Stimulated activated CD8-positive, alpha-beta memory T cell treated with anti-CD3 and anti-CD28 coated beads, Interleukin-2, amount 100 ng/mL, for 48 hours (primary cell): ENCODE measurements at regions not wholly inside any gene's neighbourhood (a gene's known extent, or its start where the extent isn't known, plus 50 kb on each side); places are given as distances from the start of the nearest gene placed in this dataset.
"Not testable (repeated sequence)": the region's sequence is repeated elsewhere in the genome, so short reads cannot be mapped to it uniquely, and the experiment has no call there.

Experiments used
- DNase-seq, 2 donors: peaks; one replicate each; pipeline ENCODE4 v3.0.0-alpha.2; 2020; ENCODE audit warnings: low read depth in 2 of 2

DNA sequence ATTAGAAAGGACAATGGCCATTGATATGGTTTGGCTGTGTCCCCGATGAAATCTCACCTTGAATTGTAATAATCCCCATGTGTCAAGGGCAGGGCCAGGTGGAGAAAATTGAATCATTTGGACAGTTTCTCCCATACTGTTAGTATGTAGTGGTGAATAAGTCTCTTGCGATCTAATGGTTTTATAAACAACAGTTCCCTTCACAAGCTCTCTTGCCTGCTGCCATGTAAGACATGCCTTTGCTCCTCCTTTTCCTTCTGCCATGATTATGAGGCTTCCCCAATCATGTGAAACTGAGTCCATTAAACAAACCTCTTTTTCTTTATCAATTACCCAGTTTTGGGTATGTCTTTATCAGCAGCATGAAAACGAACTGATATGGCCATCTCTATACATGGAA, 302.7 kb downstream of the SFMBT2 start:
- DNase-seq: no peak

DNA sequence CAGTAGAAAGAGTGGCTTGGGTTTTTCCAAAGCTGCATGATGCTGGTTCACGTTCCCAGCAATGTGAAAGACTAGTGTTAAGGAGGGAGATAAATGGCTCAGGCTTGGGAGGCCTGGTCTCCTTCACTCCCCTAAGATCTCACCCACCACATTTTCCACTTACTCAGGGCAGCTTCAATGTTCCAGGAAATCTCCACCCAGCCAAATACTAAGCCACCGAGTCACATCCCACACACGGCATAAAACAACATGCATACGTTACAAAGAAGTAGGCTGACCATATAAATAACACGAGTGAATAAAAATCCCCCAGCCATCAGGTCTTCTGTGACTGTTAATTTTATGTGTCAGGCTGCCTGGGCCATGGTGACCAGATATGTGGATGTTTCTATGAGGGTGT, 303.5 kb downstream of the SFMBT2 start:
- no peak for DNase-seq

DNA sequence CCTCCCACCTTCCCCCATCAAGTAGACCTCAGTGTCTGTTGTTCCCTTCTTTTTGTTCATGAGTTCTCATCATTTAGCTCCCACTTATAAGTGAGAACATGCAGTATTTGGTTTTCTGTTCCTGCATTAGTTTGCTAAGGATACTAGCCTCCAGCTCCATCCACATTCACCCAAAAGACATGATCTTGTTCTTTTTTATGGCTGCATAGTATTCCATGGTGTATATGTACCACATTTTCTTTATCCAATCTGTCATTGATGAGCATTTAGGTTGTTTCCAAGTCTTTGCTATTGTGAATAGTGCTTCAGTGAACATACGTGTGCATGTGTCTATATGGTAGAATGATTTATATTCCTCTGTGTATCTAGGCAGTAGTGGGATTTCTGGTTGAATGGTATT, 306.5 kb downstream of the SFMBT2 start:
- not testable (repeated sequence) for DNase-seq

DNA sequence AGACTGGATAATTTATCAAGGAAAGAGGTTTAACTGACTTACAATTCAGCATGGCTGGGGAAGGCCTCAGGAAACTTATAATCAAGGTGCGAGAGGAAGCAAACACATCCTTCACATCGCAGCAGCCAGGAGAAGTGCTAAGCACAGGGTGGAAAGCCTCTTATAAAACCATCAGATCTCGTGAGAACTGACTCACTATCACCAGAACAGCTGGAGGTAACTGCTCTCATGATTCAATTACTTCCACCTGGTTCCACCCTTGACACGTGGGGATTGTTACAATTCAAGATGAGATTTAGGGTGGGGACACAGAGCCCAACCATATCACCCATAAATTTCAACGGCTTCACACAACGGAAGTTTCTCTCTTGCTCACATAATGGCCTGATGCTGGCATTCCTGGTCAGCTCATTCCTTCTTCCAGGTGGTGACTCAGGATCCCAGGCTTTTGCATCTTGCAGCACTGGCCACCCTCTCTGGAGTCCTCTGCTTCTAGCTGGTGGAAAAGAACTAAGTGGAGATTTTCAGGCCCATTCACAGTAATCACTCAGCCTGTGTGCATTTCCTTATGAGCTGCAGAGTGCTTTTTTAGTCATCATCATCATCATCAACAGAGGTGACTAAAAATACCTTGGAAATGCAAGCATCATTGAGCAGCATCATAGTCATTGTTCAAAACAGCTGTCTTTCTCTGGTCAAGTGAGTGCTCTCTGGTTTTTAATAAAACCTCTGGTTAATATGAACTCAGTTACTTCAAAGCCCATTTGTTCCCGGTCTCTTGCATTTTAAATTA, 308.1 kb downstream of the SFMBT2 start:
- DNase-seq: no peak

DNA sequence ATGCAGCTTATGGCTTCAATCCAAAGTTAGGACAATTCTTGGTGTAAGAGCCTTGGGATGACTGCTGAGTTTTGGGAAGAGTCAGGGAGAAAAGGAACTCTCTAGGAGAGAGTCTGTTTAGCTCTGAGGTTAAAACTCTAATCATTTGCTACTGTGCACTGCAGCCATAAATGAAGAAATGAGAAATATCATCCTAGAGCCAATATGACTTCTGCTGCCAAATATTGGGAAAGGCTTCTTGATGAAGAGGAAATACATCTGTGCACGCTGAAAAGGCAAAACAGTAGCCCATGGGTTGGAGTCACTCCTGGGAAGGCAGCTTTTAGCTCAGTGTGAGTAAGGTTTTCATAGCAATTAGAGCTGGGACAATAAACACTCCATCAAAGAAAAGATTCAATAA, 308.8 kb downstream of the SFMBT2 start:
- no peak for DNase-seq

DNA sequence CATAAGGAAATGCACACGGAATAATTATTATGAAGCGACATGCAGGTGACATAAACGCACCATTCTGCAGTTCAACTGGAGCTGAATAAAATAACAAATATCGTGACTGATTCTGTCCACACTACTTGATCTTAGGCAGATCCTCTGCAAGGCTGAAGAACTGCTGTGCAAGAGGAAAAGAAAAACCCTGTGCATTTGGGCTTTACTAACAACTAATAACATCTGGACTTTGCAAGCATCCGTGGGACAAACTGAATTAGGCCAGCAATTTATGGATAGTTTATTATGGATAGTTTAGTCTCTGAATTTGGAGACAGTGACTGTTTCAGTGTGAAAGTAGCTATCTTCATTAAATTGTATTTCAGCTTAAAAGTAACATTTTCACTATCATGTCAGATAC, 309.4 kb downstream of the SFMBT2 start:
- DNase-seq: no peak

DNA sequence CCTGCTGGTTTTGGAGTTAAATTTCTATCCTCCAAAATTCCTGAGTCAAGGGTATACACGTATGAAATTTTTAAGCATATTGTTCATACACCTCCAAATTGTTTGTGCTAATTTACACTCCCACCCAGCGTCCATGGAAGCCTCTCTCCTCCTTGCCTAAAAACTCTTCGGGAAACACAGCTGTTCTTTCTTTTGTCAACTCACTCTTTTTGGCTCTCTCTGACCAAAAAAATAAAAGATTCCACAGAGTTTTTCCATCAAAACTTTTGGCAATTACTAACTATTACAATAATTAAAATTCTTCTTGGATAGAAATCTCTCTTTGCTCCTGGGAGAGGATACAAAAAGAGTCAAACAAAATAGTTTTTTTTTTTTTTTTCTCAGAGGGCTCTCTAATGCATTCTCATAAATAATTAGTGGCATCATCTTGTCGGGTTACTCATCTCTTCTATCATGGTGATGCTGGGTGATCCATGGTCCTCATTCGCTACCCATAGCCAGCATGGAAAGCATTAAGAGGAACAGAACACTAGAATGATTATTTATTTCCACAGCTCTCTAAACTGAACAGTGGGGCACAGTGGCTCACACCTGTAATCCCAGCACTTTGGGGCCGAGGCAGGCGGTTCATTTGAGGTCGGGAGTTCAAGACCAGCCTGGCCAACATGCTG, 310.7 kb downstream of the SFMBT2 start:
- no peak for DNase-seq

DNA sequence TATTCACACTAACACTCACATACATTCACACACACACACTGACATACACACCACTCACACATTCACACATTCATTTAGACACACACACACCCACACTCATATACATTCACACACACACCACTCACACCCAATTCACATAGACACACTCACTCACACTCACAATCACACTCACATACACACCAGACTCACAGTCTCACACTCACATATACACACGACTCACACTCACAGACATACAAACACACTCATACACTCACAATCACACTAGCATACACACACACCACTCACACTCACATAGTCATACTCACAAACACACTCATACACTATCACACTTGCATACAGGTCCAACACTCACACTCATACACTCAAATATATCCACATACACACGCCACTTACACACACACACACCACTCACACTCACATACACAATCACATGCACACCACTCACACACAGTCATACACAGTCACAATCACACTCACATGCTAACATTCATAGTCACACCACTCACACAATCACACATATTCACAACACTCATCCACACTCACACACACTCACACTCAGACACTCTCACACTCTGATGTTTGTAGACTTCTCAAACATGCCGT, 312.6 kb downstream of the SFMBT2 start:
- no peak for DNase-seq

DNA sequence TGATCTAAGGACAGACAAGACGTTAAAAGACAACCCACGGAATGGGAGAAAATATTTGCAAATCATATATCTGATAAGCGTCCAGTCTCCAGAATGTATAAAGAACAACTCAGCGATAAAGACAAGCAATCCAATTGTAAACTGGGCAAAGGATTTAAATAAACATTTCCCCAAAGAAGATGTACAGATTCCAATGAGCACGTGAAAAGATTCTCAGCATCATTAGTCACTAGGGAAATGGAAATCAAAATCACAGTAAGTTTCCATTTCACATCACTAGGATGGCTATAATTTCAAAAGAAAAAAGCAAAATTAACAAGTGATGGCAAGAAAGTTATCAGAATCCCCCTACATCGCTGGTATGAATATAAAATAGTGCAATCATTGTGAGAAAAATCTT, 316.1 kb downstream of the SFMBT2 start:
- no peak for DNase-seq

DNA sequence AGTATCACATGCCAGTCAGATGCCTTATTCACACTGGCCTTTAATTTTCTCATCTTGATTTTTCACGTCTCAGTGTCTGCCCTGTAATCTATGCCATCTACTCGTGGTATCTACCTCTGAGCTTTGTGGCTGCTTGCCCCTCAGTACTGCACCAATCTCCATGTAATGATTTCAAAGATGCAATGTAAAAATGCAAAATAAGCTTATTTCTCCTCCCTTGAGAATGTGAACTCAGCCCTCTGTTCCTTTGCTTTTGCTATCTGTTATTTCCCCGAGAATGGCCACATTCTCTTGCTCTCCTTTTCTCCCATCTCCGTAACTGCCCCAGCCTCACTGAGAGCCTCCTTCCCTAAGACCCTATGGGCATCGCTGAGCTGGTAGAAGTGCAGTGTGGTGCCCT, 317.5 kb downstream of the SFMBT2 start:
- no peak for DNase-seq

DNA sequence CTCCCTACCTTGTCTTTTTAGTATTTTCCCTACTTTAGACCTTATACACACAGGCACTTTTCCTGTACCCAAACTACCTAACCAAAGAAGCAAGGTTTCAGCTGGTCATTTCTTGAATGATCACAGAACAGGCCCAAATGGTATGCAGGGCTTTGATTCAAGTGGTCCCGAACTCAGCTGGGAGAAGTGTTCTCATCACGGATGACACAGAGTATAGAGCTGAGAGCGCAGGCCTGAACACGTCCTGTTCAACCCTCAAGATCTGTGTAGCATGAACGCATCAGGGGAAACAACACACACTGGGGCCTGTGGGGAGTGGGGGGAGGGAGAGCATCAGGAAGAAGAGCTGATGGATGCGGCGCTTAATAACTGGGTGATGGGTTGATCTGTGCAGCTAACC, 318.2 kb downstream of the SFMBT2 start:
- no peak for DNase-seq

DNA sequence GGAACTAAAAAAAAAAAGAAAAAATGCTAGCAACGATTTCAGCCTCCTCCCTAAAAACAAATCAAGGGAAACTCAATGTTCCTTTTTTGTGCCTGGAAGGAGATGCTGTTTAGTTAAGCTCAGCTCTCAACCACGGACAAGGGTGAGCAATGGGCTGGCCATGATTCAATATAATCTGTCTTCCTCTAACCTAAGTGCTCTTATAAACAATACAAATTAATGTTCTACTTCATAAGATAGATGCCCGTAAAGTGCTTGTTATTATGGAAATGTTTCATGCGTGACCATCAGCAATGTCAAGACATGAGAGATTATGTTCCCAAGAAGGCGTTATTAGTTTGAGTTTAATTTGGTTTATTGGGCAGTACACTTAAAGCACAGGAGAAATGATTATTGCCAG, 320.3 kb downstream of the SFMBT2 start:
- no peak for DNase-seq

DNA sequence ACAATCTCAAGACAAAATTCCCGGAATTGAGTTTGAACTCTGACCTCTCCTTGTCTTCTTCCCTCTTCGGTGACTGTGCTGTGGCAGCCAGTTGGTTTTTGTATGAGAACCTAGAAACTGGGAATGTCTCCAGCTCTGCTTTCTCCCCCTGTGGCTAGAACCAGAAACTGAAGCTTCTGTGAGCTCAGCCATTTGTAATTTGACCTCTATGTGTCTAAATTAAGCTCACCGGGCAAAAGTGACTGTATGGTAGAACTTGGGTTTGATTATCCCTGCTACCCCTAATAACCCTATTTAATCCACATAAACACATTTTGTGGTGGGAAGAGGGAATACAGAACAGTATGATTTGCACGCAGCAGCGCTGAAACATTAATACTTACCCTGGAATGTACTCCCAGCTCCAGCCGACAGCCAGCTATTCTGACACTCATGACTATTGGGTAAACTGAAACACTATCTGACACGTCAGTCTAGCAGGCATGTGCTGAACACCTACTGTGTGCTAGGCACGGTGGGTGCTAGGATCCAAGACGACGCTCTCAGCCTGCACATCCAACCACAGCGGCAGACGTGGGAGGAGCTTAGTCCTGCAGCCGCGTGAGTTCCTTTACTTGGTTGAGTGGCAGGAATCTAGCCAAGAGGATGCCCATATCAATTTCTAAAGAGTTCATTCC, 324.8 kb downstream of the SFMBT2 start:
- DNase-seq: no peak

DNA sequence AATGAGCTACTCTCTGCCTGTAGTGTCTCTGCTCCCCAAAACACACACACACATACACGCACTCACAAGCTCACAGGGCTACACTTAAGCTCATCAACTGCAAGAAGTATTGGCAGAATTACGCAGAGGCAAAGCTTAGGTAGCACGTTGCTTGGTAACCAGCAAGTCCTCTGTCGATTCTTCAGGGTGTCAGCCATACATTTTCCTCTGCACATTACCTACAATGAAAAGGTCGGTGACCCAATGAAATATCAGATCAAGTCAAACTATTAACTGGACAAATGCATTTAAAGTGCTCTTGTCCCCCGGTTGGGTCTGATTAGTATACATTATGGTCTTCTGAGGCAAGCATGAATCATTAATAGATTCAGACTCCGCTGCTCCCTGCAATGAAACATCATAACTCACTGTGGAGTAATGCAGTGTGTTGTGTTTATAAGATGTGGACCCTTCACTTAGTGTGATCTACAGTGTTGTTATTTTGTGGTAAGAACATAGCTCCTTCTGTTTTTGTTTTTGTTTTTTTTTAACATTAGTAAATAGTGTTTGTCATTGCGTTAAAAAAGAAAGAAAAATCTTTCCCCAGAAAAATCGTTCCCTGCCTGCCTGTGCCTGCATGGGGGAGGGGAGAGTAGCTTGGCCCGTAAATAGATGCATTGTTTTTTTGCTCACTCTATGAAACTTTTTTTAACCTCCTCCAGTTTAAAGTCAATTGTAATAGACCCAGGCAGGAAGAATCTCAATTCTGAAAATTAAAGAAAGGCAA, 325.5 kb downstream of the SFMBT2 start:
- no peak for DNase-seq

DNA sequence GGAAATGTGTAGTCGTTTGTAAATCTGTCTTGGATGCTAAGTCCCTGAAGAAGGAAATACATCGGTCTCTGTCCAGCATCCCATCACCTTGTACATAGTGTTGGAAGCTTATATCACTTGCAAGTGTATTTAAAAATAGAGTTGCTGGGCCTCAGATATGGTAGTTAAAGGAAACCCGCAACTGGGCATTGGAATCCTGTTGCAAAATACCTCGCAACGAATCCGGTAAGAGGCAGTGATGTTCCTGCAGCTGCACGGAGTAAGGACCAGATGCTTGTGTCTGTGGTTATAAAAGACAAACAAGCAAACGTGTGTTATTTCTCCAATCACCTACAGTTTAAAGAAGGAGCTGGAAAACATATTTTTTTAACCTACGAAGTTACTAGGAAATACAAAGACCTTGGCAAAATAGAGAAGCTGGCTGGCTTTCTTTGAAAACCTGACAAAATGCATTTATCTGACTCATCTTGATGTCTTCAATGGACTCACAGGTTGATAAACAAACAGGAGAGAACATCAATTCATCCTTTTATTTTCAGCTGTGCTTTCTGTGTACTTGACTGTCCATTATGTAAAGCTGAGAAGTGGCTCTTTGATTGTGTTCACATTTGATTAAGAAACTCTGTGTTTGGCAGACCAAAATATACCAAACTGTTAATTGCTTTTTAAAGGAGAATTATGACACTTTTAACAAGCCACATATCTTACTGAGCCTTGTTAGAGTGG, 326.4 kb downstream of the SFMBT2 start:
- DNase-seq: no peak

DNA sequence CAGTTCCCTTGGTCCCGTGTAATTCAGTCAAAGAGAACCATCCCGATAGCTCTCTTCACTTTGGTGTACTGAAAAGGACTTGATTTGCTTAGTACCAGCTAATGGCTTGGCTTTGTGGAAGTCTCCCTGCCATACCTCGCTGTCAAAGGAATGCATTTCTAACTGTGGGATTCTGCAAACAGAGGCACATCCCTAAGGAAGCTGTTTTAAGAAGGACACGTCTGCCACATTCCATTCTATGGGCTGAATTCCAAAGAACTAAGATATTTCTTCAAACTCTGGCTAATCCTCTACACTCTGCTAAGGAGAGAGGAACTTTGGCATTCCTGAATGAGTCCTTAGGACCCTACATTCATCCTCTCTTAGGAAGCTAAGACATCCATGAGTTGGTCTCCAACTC, 327.9 kb downstream of the SFMBT2 start:
- no peak for DNase-seq

DNA sequence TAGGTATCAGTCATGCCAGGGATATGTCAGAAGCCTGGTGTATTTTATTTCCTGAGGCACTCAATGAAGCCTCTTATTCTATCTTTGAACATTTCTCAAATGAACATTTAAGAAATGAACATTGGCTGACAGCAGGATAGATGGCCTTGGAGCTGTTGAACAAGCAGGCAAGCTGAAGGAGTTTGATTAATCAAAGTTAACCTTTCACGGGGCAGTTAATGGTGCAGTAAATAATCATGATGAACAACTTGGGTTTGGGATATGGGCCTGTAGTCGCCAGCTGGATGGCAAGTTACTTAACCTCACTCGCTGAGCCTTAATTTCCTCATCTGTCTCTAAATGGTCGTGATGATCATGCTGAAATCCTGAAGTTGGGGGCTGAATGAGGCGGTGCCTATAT, 333.0 kb downstream of the SFMBT2 start:
- no peak for DNase-seq

DNA sequence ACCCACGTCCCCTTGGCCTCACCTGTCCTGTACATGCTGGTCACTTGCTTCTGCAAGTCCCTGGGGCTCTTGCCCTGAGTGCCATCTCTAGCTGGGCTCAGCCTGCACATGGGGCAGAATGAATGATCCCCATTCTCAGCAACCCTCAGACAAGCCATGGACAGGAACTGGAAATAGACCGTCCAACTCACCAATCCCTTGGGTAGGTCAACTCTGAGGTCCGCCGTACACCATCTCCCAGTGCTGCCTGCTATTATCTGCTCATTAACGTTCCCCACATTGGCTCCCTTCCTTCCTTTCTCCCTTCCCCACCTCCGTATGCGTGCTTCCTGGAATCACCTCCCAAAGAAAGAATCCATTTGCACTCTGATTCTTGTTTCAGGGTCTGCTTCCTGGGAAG, 335.0 kb downstream of the SFMBT2 start:
- no peak for DNase-seq

DNA sequence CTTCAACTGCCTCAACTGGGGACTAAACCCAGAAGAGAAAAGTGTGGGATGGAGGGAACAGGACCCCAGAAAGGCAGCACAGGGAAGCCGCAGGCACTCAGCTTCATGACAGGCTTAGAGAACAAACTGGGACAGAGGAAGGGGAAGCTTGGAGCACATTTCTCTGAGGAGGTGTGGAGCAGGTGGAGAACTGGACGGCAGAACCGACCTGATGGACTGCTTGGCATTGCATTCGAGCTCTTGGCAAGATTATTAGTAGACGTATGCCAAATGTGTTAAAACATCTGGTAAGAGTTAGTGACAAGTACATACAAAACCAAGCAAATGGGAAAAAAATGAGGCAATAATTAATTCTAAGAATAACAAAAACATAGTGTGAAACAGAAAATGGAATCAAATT, 335.7 kb downstream of the SFMBT2 start:
- no peak for DNase-seq

DNA sequence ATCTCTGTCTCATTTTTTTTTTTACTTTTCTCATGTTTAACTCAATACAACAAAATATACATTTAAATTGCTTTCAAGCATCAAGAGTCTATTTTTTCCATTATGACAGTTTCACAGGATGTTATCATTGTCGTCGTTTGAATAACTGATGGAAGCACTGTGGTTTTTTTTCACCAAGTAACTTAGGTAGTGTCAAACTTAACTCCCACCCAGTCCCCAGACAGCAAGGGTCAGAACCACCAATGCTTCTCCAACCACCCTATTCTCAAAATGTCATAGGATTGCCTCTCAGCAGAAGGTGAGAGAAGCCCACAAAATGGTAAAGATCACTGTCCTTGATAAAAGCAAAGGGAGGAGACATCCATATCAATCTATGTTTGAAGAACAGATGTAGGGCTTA, 339.4 kb downstream of the SFMBT2 start:
- DNase-seq: no peak

DNA sequence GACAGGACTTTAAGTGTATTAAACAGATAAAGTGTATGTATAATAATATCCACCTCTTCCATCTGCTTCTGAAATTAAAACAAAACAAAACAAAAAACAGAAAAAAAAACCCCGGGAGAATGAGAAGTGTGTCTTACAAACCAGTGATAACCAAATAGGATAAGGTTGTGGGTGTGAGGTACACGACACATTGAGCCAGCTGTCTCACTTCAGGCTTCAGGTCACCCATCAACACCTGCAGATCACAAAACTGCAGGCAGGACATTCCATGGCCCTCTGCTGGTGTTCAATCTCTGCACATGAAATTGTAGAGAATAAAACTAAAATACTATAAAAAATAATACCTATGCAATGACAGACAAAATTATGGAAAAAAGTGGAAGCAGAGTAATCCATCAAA, 339.9 kb downstream of the SFMBT2 start:
- DNase-seq: no peak
